Mesodermal cell (in vitro differentiated cells): ENCODE measurements at regions not wholly inside any gene's neighbourhood (a gene's known extent, or its start where the extent isn't known, plus 50 kb on each side); places are given as distances from the start of the nearest gene placed in this dataset.

ENCODE experiments used
- H3K27ac ChIP-seq: 2 replicates; pipeline ENCODE4 v1.7.0; 2013; ENCODE audit warnings: mild to moderate bottlenecking, low read depth, low read length, moderate library complexity; ENCODE audit not compliant: severe bottlenecking
- H3K36me3 ChIP-seq: 2 replicates; pipeline ENCODE4 v1.7.1; 2013; ENCODE audit warnings: mild to moderate bottlenecking, low read length, moderate library complexity; ENCODE audit not compliant: control insufficient read depth, insufficient read depth
- H3K4me1 ChIP-seq: one replicate; pipeline ENCODE4 v1.7.1; 2013; ENCODE audit warnings: mild to moderate bottlenecking, low read length; ENCODE audit not compliant: insufficient read depth, control insufficient read depth, poor library complexity, severe bottlenecking
- H3K4me3 ChIP-seq: 2 replicates; pipeline ENCODE4 v1.7.0; 2013; ENCODE audit warnings: low read length, control low read depth, mild to moderate bottlenecking; ENCODE audit not compliant: insufficient read depth, poor library complexity, severe bottlenecking; ENCODE audit errors: extremely low read depth
- H3K9me3 ChIP-seq: 2 replicates; pipeline ENCODE4 v1.7.1; 2013; ENCODE audit warnings: mild to moderate bottlenecking, low read length, moderate library complexity; ENCODE audit not compliant: control insufficient read depth
- WGBS, 2 experiments: methylation state at CpG; one replicate each; pipeline ENCODE4 v1.1.5; 2013; ENCODE audit warnings: missing lambda C conversion rate in 2 of 2; ENCODE audit not compliant: insufficient coverage in 2 of 2; 5-methylcytosine and 5-hydroxymethylcytosine counted together

GRCh38 chr4:115259642-115260041, 146.2 kb upstream of the NDST4 start:
- Histone ChIP-seq H3K27ac (no peak overlapping the region), H3K36me3 (no peaks in the 10 kb centered on the region), H3K4me1 (no peaks in the 10 kb centered on the region), H3K9me3 (no peaks in the 10 kb centered on the region), H3K4me3 (no peak overlapping the region)
- no CpG with 5 or more reads among the region's 2 CpGs for WGBS, 2 experiments

GRCh38 chr4:115249808-115250207, 136.4 kb upstream of the NDST4 start:
- Histone ChIP-seq H3K36me3 (no peaks in the 10 kb centered on the region), H3K27ac (no peak overlapping the region), H3K9me3 (no peaks in the 10 kb centered on the region), H3K4me1 (no peaks in the 10 kb centered on the region), H3K4me3 (no peak overlapping the region)
- 80% methylated on average over 1 of the region's 3 CpGs; no CpG with 5 or more reads in 1 of the 2 experiments for WGBS, 2 experiments

GRCh38 chr4:115234405-115235093, 121.1 kb upstream of the NDST4 start:
- Histone ChIP-seq H3K4me1 (peaks cover 4% of the 10 kb centered on the region), H3K4me3 (no peak overlapping the region), H3K36me3 (no peaks in the 10 kb centered on the region), H3K9me3 (no peaks in the 10 kb centered on the region), H3K27ac (peak overlapping the region; percentile 77)
- 0 to 48% methylated on average over 1 to 2 of the region's 3 CpGs for WGBS, 2 experiments

- Histone ChIP-seq H3K27ac (no peak overlapping the region), H3K36me3 (no peaks in the 10 kb centered on the region), H3K9me3 (no peaks in the 10 kb centered on the region), H3K4me3 (no peak overlapping the region), H3K4me1 (peaks cover 4% of the 10 kb centered on the region)
- no CpG with 5 or more reads among the region's 2 CpGs for WGBS, 2 experiments
These were observed 120.2 kb upstream of the NDST4 start for GRCh38 chr4:115233600-115233999.

GRCh38 chr4:115229873-115230272, 116.5 kb upstream of the NDST4 start:
- peaks cover 4% of the 10 kb centered on the region for H3K4me1 ChIP-seq

GRCh38 chr4:115228851-115229250, 115.4 kb upstream of the NDST4 start:
- no peaks in the 10 kb centered on the region for H3K9me3 ChIP-seq
- H3K36me3 ChIP-seq, result no peaks in the 10 kb centered on the region
- H3K27ac ChIP-seq, result no peak overlapping the region
- WGBS, 2 experiments, result 44 to 64% methylated on average over 2 of the region's 2 CpGs
- H3K4me3 ChIP-seq, result no peak overlapping the region
- no peaks in the 10 kb centered on the region for H3K4me1 ChIP-seq

More at GRCh38 chr4:115229873-115230272, 116.5 kb upstream of the NDST4 start:
- Histone ChIP-seq H3K9me3 (no peaks in the 10 kb centered on the region), H3K36me3 (no peaks in the 10 kb centered on the region), H3K4me3 (no peak overlapping the region), H3K27ac (no peak overlapping the region)

- 44 to 91% methylated on average over 1 of the region's 4 CpGs for WGBS, 2 experiments
- H3K27ac ChIP-seq, result no peak overlapping the region
- H3K36me3 ChIP-seq, result no peaks in the 10 kb centered on the region
- no peaks in the 10 kb centered on the region for H3K4me1 ChIP-seq
- H3K9me3 ChIP-seq, result no peaks in the 10 kb centered on the region
- no peak overlapping the region for H3K4me3 ChIP-seq
These were observed 108.6 kb upstream of the NDST4 start for GRCh38 chr4:115222061-115222460.

GRCh38 chr4:115219862-115220261, 106.4 kb upstream of the NDST4 start:
- Histone ChIP-seq H3K4me3 (no peak overlapping the region), H3K36me3 (no peaks in the 10 kb centered on the region), H3K27ac (no peak overlapping the region), H3K9me3 (no peaks in the 10 kb centered on the region), H3K4me1 (no peaks in the 10 kb centered on the region)
- 86% methylated on average over 1 of the region's 1 CpG; no CpG with 5 or more reads in 1 of the 2 experiments for WGBS, 2 experiments

- WGBS, 2 experiments, result 8% methylated on average over 2 of the region's 2 CpGs; no CpG with 5 or more reads in 1 of the 2 experiments
- Histone ChIP-seq H3K36me3 (no peaks in the 10 kb centered on the region), H3K4me3 (no peak overlapping the region), H3K4me1 (no peaks in the 10 kb centered on the region), H3K9me3 (no peaks in the 10 kb centered on the region), H3K27ac (no peak overlapping the region)
These were observed 106.0 kb upstream of the NDST4 start for GRCh38 chr4:115219315-115219860.

GRCh38 chr4:115215935-115216334, 102.5 kb upstream of the NDST4 start:
- H3K4me1 ChIP-seq, result no peaks in the 10 kb centered on the region
- no peak overlapping the region for H3K4me3 ChIP-seq
- H3K9me3 ChIP-seq, result no peaks in the 10 kb centered on the region
- 86 to 100% methylated on average over 1 of the region's 3 CpGs for WGBS, 2 experiments
- no peaks in the 10 kb centered on the region for H3K36me3 ChIP-seq
- no peak overlapping the region for H3K27ac ChIP-seq

GRCh38 chr4:115213716-115214115, 100.3 kb upstream of the NDST4 start:
- no peak overlapping the region for H3K4me3 ChIP-seq
- WGBS, 2 experiments, result 100% methylated on average over 1 to 2 of the region's 3 CpGs
- no peaks in the 10 kb centered on the region for H3K36me3 ChIP-seq
- no peaks in the 10 kb centered on the region for H3K4me1 ChIP-seq
- H3K27ac ChIP-seq, result no peak overlapping the region
- H3K9me3 ChIP-seq, result no peaks in the 10 kb centered on the region
